IPS-18a (cell line): ENCODE measurements at regions not wholly inside any gene's neighbourhood (a gene's known extent, or its start where the extent isn't known, plus 50 kb on each side); places are given as distances from the start of the nearest gene placed in this dataset.
"Not testable (repeated sequence)": the region's sequence is repeated elsewhere in the genome, so short reads cannot be mapped to it uniquely, and the experiment has no call there.

Experiments used
- H3K27ac ChIP-seq: one replicate; pipeline ENCODE4 v1.5.1; 2013; ENCODE audit warnings: low read length
- H3K27me3 ChIP-seq: one replicate; pipeline ENCODE4 v1.6.1; 2013; ENCODE audit warnings: mild to moderate bottlenecking, low read length; ENCODE audit not compliant: control insufficient read depth, insufficient read depth
- H3K36me3 ChIP-seq: one replicate; pipeline ENCODE4 v1.6.1; 2013; ENCODE audit warnings: low read depth, low read length; ENCODE audit not compliant: control insufficient read depth
- H3K4me1 ChIP-seq: one replicate; pipeline ENCODE4 v1.6.1; 2013; ENCODE audit warnings: low read depth, low read length; ENCODE audit not compliant: control insufficient read depth
- H3K4me3 ChIP-seq: one replicate; pipeline ENCODE4 v1.5.1; 2013; ENCODE audit warnings: low read length
- H3K9ac ChIP-seq: one replicate; pipeline ENCODE4 v1.6.1; 2013; ENCODE audit warnings: mild to moderate bottlenecking, low read length, moderate library complexity
- H3K9me3 ChIP-seq: one replicate; pipeline ENCODE4 v1.6.1; 2013; ENCODE audit warnings: low read depth, low read length; ENCODE audit not compliant: control insufficient read depth

GRCh38 chr16:5186381-5186903 is 88.8 kb upstream of the EEF2KMT start:
- peaks cover 15% of the 10 kb centered on the region for H3K4me1 ChIP-seq
- no peak overlapping the region for H3K4me3 ChIP-seq
- H3K9me3 ChIP-seq: no peaks in the 10 kb centered on the region
- H3K27ac ChIP-seq: no peak overlapping the region
- H3K36me3 ChIP-seq: no peaks in the 10 kb centered on the region
- H3K9ac ChIP-seq: no peak overlapping the region
- H3K27me3 ChIP-seq: no peaks in the 10 kb centered on the region

- H3K9me3 ChIP-seq: no peaks in the 10 kb centered on the region
- H3K9ac ChIP-seq: no peak overlapping the region
- H3K4me1 ChIP-seq: no peaks in the 10 kb centered on the region
- H3K27ac ChIP-seq: no peak overlapping the region
- no peaks in the 10 kb centered on the region for H3K36me3 ChIP-seq
- no peaks in the 10 kb centered on the region for H3K27me3 ChIP-seq
- no peak overlapping the region for H3K4me3 ChIP-seq
Observed at GRCh38 chr16:5176505-5176904, 78.9 kb upstream of the EEF2KMT start.

GRCh38 chr16:5175266-5175665 is 77.7 kb upstream of the EEF2KMT start:
- Histone ChIP-seq H3K9me3 (no peaks in the 10 kb centered on the region), H3K4me1 (no peaks in the 10 kb centered on the region), H3K36me3 (no peaks in the 10 kb centered on the region), H3K27me3 (no peaks in the 10 kb centered on the region), H3K4me3 (no peak overlapping the region), H3K9ac (no peak overlapping the region), H3K27ac (no peak overlapping the region)

- H3K27ac ChIP-seq: no peak overlapping the region
- no peaks in the 10 kb centered on the region for H3K36me3 ChIP-seq
- no peaks in the 10 kb centered on the region for H3K27me3 ChIP-seq
- peaks cover 14% of the 10 kb centered on the region for H3K4me1 ChIP-seq
- no peak overlapping the region for H3K4me3 ChIP-seq
- no peak overlapping the region for H3K9ac ChIP-seq
- no peaks in the 10 kb centered on the region for H3K9me3 ChIP-seq
Observed at GRCh38 chr16:5166486-5166885, 68.9 kb upstream of the EEF2KMT start.

GRCh38 chr16:5165429-5165828 is 67.8 kb upstream of the EEF2KMT start:
- H3K4me1 ChIP-seq: peaks cover 14% of the 10 kb centered on the region
- H3K4me3 ChIP-seq, H3K36me3 ChIP-seq, H3K9ac ChIP-seq, H3K27ac ChIP-seq, H3K9me3 ChIP-seq, H3K27me3 ChIP-seq: not testable (repeated sequence)

GRCh38 chr16:5162801-5163200 is 65.2 kb upstream of the EEF2KMT start:
- H3K27ac ChIP-seq, H3K27me3 ChIP-seq, H3K9me3 ChIP-seq, H3K9ac ChIP-seq, H3K4me3 ChIP-seq, H3K36me3 ChIP-seq: not testable (repeated sequence)
- H3K4me1 ChIP-seq: peaks cover 14% of the 10 kb centered on the region

GRCh38 chr16:5161888-5162287 is 64.3 kb upstream of the EEF2KMT start:
- not testable (repeated sequence) for H3K9me3 ChIP-seq, H3K36me3 ChIP-seq, H3K9ac ChIP-seq, H3K27me3 ChIP-seq, H3K4me1 ChIP-seq, H3K4me3 ChIP-seq, H3K27ac ChIP-seq

GRCh38 chr16:5160010-5160409 is 62.4 kb upstream of the EEF2KMT start:
- not testable (repeated sequence) for H3K9ac ChIP-seq, H3K4me3 ChIP-seq, H3K27ac ChIP-seq

GRCh38 chr16:5159537-5159936 is 61.9 kb upstream of the EEF2KMT start:
- not testable (repeated sequence) for H3K4me1 ChIP-seq, H3K9me3 ChIP-seq, H3K9ac ChIP-seq, H3K27me3 ChIP-seq, H3K36me3 ChIP-seq, H3K27ac ChIP-seq, H3K4me3 ChIP-seq

More at GRCh38 chr16:5160010-5160409, 62.4 kb upstream of the EEF2KMT start:
- not testable (repeated sequence) for H3K27me3 ChIP-seq, H3K9me3 ChIP-seq, H3K4me1 ChIP-seq, H3K36me3 ChIP-seq

GRCh38 chr16:5158494-5158893 is 60.9 kb upstream of the EEF2KMT start:
- no peaks in the 10 kb centered on the region for H3K9me3 ChIP-seq
- H3K36me3 ChIP-seq: no peaks in the 10 kb centered on the region
- no peak overlapping the region for H3K4me3 ChIP-seq
- no peaks in the 10 kb centered on the region for H3K4me1 ChIP-seq
- no peak overlapping the region for H3K9ac ChIP-seq
- no peaks in the 10 kb centered on the region for H3K27me3 ChIP-seq
- no peak overlapping the region for H3K27ac ChIP-seq

- not testable (repeated sequence) for H3K27ac ChIP-seq, H3K4me3 ChIP-seq, H3K36me3 ChIP-seq, H3K9me3 ChIP-seq, H3K4me1 ChIP-seq, H3K27me3 ChIP-seq, H3K9ac ChIP-seq
Observed at GRCh38 chr16:5156486-5156885, 58.9 kb upstream of the EEF2KMT start.

GRCh38 chr16:5154006-5154405 is 56.4 kb upstream of the EEF2KMT start:
- H3K36me3 ChIP-seq, H3K9ac ChIP-seq, H3K27me3 ChIP-seq: not testable (repeated sequence)

More at GRCh38 chr16:5154006-5154405, 56.4 kb upstream of the EEF2KMT start:
- H3K4me3 ChIP-seq, H3K9me3 ChIP-seq, H3K4me1 ChIP-seq, H3K27ac ChIP-seq: not testable (repeated sequence)
